Stimulated activated naive CD8-positive, alpha-beta T cell treated with anti-CD3 and anti-CD28 coated beads, Interleukin-15, amount 100 ng/mL, for 72 hours (primary cell): ENCODE measurements at regions not wholly inside any gene's neighbourhood (a gene's known extent, or its start where the extent isn't known, plus 50 kb on each side); places are given as distances from the start of the nearest gene placed in this dataset.

Experiments
- ATAC-seq: fragments of 150-1000 bp; cut with Tn5 transposase; 2 replicates; pipeline ENCODE4 v1.10.0; 2021; ENCODE audit warnings: mild to moderate bottlenecking, moderate library complexity
- DNase-seq, 2 donors: peaks; one replicate each; pipeline ENCODE4 v3.0.0; 2021 to 2022
- H3K27ac Mint-ChIP-seq, 2 donors: one replicate each; pipeline ENCODE4 v1.8.0; 2022; ENCODE audit warnings: mild to moderate bottlenecking in 2 of 2, mixed read lengths in 2 of 2, moderate library complexity in 2 of 2
- H3K27me3 Mint-ChIP-seq: one replicate; pipeline ENCODE4 v1.8.0; 2022; ENCODE audit warnings: mixed read lengths
- H3K4me1 Mint-ChIP-seq: one replicate; pipeline ENCODE4 v1.8.0; 2022; ENCODE audit warnings: mild to moderate bottlenecking, mixed read lengths
- H3K4me3 Mint-ChIP-seq, 2 donors: one replicate each; pipeline ENCODE4 v1.8.0; 2022; ENCODE audit warnings: mild to moderate bottlenecking in 2 of 2, mixed read lengths in 2 of 2, moderate library complexity in 1 of 2
- H3K9me3 Mint-ChIP-seq, 2 donors: one replicate each; pipeline ENCODE4 v1.8.0; 2022; ENCODE audit warnings: mixed read lengths in 2 of 2

- Mint-ChIP-seq H3K4me3 (peak overlapping the region; percentile 52 to 67), H3K27ac (peak overlapping the region; percentile 83 to 88), H3K27me3 (no peaks in the 10 kb centered on the region), H3K9me3 (peaks cover 8 to 24% of the 10 kb centered on the region in 2 donors), H3K4me1 (peaks cover 53% of the 10 kb centered on the region)
- peak; percentile 97 for ATAC-seq
- peak; percentile 41 to 56 for DNase-seq
These were observed 119.4 kb downstream of the MRPS6 start for GRCh38 chr21:34192646-34193285.

GRCh38 chr21:34195335-34195734 lies 122.0 kb downstream of the MRPS6 start:
- DNase-seq (no peak), ATAC-seq (no peak)
- Mint-ChIP-seq H3K9me3 (peaks cover 0 to 9% of the 10 kb centered on the region in 2 donors), H3K4me1 (peaks cover 68% of the 10 kb centered on the region), H3K27me3 (no peaks in the 10 kb centered on the region), H3K4me3 (no peak overlapping the region), H3K27ac (no peak overlapping the region)

GRCh38 chr21:34196996-34197395 lies 123.6 kb downstream of the MRPS6 start:
- no peak for ATAC-seq
- peaks cover 0 to 9% of the 10 kb centered on the region in 2 donors for H3K9me3 Mint-ChIP-seq
- H3K27me3 Mint-ChIP-seq, result no peaks in the 10 kb centered on the region
- H3K4me1 Mint-ChIP-seq, result peaks cover 68% of the 10 kb centered on the region
- no peak overlapping the region for H3K4me3 Mint-ChIP-seq
- peak overlapping the region in 1 of 2 donors; percentile 27 for H3K27ac Mint-ChIP-seq
- DNase-seq, result no peak

GRCh38 chr21:34197561-34197960 lies 124.2 kb downstream of the MRPS6 start:
- Mint-ChIP-seq H3K27ac (no peak overlapping the region), H3K4me1 (peaks cover 68% of the 10 kb centered on the region), H3K4me3 (no peak overlapping the region), H3K9me3 (peaks cover 0 to 9% of the 10 kb centered on the region in 2 donors), H3K27me3 (no peaks in the 10 kb centered on the region)
- DNase-seq (no peak), ATAC-seq (no peak)

GRCh38 chr21:34198231-34199120 lies 125.1 kb downstream of the MRPS6 start:
- ATAC-seq (peak; percentile 90), DNase-seq (peak; percentile 50 to 53)
- peaks cover 0 to 7% of the 10 kb centered on the region in 2 donors for H3K9me3 Mint-ChIP-seq
- peak overlapping the region; percentile 38 to 42 for H3K4me3 Mint-ChIP-seq
- peaks cover 65% of the 10 kb centered on the region for H3K4me1 Mint-ChIP-seq
- H3K27me3 Mint-ChIP-seq, result no peaks in the 10 kb centered on the region
- H3K27ac Mint-ChIP-seq, result peak overlapping the region; percentile 91 to 92

GRCh38 chr21:34199121-34199910 lies 125.9 kb downstream of the MRPS6 start:
- Mint-ChIP-seq H3K27me3 (no peaks in the 10 kb centered on the region), H3K4me3 (peak overlapping the region; percentile 38 to 42), H3K4me1 (peaks cover 57% of the 10 kb centered on the region), H3K9me3 (no peaks in the 10 kb centered on the region), H3K27ac (peak overlapping the region; percentile 91 to 92)
- DNase-seq, result no peak
- ATAC-seq, result peak; percentile 41

GRCh38 chr21:34200288-34200905 lies 127.0 kb downstream of the MRPS6 start:
- Mint-ChIP-seq H3K27me3 (no peaks in the 10 kb centered on the region), H3K4me1 (peaks cover 57% of the 10 kb centered on the region), H3K9me3 (no peaks in the 10 kb centered on the region), H3K4me3 (peak overlapping the region; percentile 72 to 75), H3K27ac (no peak overlapping the region)
- no peak for DNase-seq
- ATAC-seq, result no peak

GRCh38 chr21:34201001-34201400 lies 127.6 kb downstream of the MRPS6 start:
- no peak for ATAC-seq
- Mint-ChIP-seq H3K27ac (peak overlapping the region in 1 of 2 donors; percentile 75), H3K4me3 (peak overlapping the region; percentile 72 to 75), H3K9me3 (no peaks in the 10 kb centered on the region), H3K4me1 (peaks cover 62% of the 10 kb centered on the region), H3K27me3 (no peaks in the 10 kb centered on the region)
- no peak for DNase-seq

GRCh38 chr21:34201481-34201858 lies 128.1 kb downstream of the MRPS6 start:
- ATAC-seq, result no peak
- Mint-ChIP-seq H3K4me1 (peaks cover 67% of the 10 kb centered on the region), H3K4me3 (peak overlapping the region; percentile 72 to 75), H3K27ac (peak overlapping the region; percentile 28 to 45), H3K9me3 (no peaks in the 10 kb centered on the region), H3K27me3 (no peaks in the 10 kb centered on the region)
- no peak for DNase-seq

- H3K4me1 Mint-ChIP-seq, result peaks cover 64% of the 10 kb centered on the region
- DNase-seq, result no peak
- H3K27me3 Mint-ChIP-seq, result no peaks in the 10 kb centered on the region
- H3K4me3 Mint-ChIP-seq, result peak overlapping the region; percentile 72 to 75
- peak overlapping the region in 1 of 2 donors; percentile 81 for H3K27ac Mint-ChIP-seq
- no peaks in the 10 kb centered on the region for H3K9me3 Mint-ChIP-seq
- ATAC-seq, result peak; percentile 5
These were observed 129.4 kb downstream of the MRPS6 start for GRCh38 chr21:34202553-34203372.

- Mint-ChIP-seq H3K27me3 (no peaks in the 10 kb centered on the region), H3K4me1 (peaks cover 52% of the 10 kb centered on the region), H3K4me3 (no peak overlapping the region), H3K9me3 (peaks cover 0 to 2% of the 10 kb centered on the region in 2 donors), H3K27ac (peak overlapping the region in 1 of 2 donors; percentile 15)
- ATAC-seq, result no peak
- DNase-seq, result no peak
These were observed 130.6 kb downstream of the MRPS6 start for GRCh38 chr21:34203851-34204420.

- no peak for ATAC-seq
- DNase-seq, result no peak
- no peak overlapping the region for H3K4me3 Mint-ChIP-seq
- H3K4me1 Mint-ChIP-seq, result peaks cover 44% of the 10 kb centered on the region
- H3K27me3 Mint-ChIP-seq, result no peaks in the 10 kb centered on the region
- H3K9me3 Mint-ChIP-seq, result peaks cover 4 to 11% of the 10 kb centered on the region in 2 donors
- no peak overlapping the region for H3K27ac Mint-ChIP-seq
These were observed 131.4 kb downstream of the MRPS6 start for GRCh38 chr21:34204481-34205439.

- no peak for DNase-seq
- H3K27me3 Mint-ChIP-seq, result no peaks in the 10 kb centered on the region
- no peak overlapping the region for H3K4me3 Mint-ChIP-seq
- H3K27ac Mint-ChIP-seq, result no peak overlapping the region
- H3K4me1 Mint-ChIP-seq, result peaks cover 32% of the 10 kb centered on the region
- no peak for ATAC-seq
- H3K9me3 Mint-ChIP-seq, result peaks cover 14 to 19% of the 10 kb centered on the region in 2 donors
These were observed 132.6 kb downstream of the MRPS6 start for GRCh38 chr21:34205811-34206571.
